SK-N-SH (cell line): ENCODE measurements at regions not wholly inside any gene's neighbourhood (a gene's known extent, or its start where the extent isn't known, plus 50 kb on each side); places are given as distances from the start of the nearest gene placed in this dataset.

Experiments used
- CTCF ChIA-PET: fragments of 300-600, 350-600 bp; formaldehyde crosslinking; extraction: SDS; loops from one replicate; lab custom pipeline; 2021; lab: Yijun Ruan, JAX
- POLR2A ChIA-PET: fragments of 350-600 bp; sonication (Branson Sonifier 250); formaldehyde crosslinking; extraction: SDS; loops from one replicate; lab custom pipeline; 2020; ENCODE audit warnings: antibody characterized with exemption, inconsistent platforms; lab: Yijun Ruan, JAX
- DNase-seq: peaks from one replicate; pipeline ENCODE4 v3.0.0; 2012
- H2AFZ ChIP-seq: fragments of 200-600 bp; sonication (generic); 2 replicates; pipeline ENCODE4 v1.8.1; 2016; ENCODE audit warnings: antibody characterized with exemption, mild to moderate bottlenecking, low read depth
- H3F3A ChIP-seq: fragments of 200-600 bp; sonication (generic); replicated peaks from 2 replicates; pipeline ENCODE3; 2016; ENCODE audit warnings: antibody characterized with exemption, mild to moderate bottlenecking; ENCODE audit not compliant: insufficient read depth
- H3K27ac ChIP-seq, 2 experiments: fragments of 200-500 bp in 1 of 2; fragments of 200-600 bp in 1 of 2; sonication (Bioruptor generic) in 1 of 2; sonication (generic), shearing (Covaris generic) in 1 of 2; 2 replicates each; pipeline versions ENCODE4 v1.5.1 to v1.6.1; 2014 to 2016; ENCODE audit warnings: low read depth in 2 of 2, inconsistent platforms in 1 of 2, low read length in 1 of 2, mild to moderate bottlenecking in 1 of 2, mixed read lengths in 1 of 2
- H3K27me3 ChIP-seq: fragments of 200-600 bp; sonication (generic), shearing (Covaris generic); 2 replicates; pipeline ENCODE4 v1.6.1; 2016; ENCODE audit warnings: mixed run types; ENCODE audit not compliant: insufficient read depth
- H3K36me3 ChIP-seq, 2 experiments: fragments of 200-500 bp in 1 of 2; fragments of 200-600 bp in 1 of 2; sonication (Bioruptor generic) in 1 of 2; sonication (generic) in 1 of 2; replicated peaks in 1 of 2; 2 replicates each; pipeline versions ENCODE3 to v1.5.1; 2014 to 2016; ENCODE audit warnings: low read length in 1 of 2, mild to moderate bottlenecking in 1 of 2; ENCODE audit not compliant: insufficient read depth in 2 of 2, control insufficient read depth in 1 of 2
- H3K4me1 ChIP-seq, 2 experiments: fragments of 200-500 bp in 1 of 2; fragments of 200-600 bp in 1 of 2; sonication (Bioruptor generic) in 1 of 2; sonication (generic), shearing (Covaris generic) in 1 of 2; 2 replicates each; pipeline versions ENCODE4 v1.5.1 to v1.6.1; 2014 to 2016; ENCODE audit warnings: low read depth in 1 of 2, low read length in 1 of 2, mixed run types in 1 of 2; ENCODE audit not compliant: insufficient read depth in 2 of 2, control insufficient read depth in 1 of 2
- H3K4me2 ChIP-seq: fragments of 200-600 bp; sonication (generic), shearing (Covaris generic); 2 replicates; pipeline ENCODE4 v1.6.1; 2017; ENCODE audit warnings: mixed run types
- H3K4me3 ChIP-seq, 2 experiments: fragments of 200-500 bp in 1 of 2; fragments of 200-600 bp in 1 of 2; sonication (Bioruptor generic) in 1 of 2; sonication (generic), shearing (Covaris generic) in 1 of 2; 2 replicates each; pipeline versions ENCODE4 v1.5.1 to v1.8.1; 2014 to 2016; ENCODE audit warnings: low read depth in 2 of 2, inconsistent platforms in 1 of 2, low read length in 1 of 2, mild to moderate bottlenecking in 1 of 2, mixed read lengths in 1 of 2, moderate library complexity in 1 of 2
- H3K79me2 ChIP-seq: fragments of 200-600 bp; sonication (generic); 2 replicates; pipeline ENCODE4 v1.8.1; 2017; ENCODE audit warnings: mild to moderate bottlenecking; ENCODE audit not compliant: insufficient read depth
- H3K9ac ChIP-seq: fragments of 200-600 bp; sonication (generic); 2 replicates; pipeline ENCODE4 v1.6.1; 2017; ENCODE audit warnings: mixed run types
- H3K9me2 ChIP-seq: fragments of 200-600 bp; sonication (generic); 2 replicates; pipeline ENCODE4 v1.6.1; 2017; ENCODE audit warnings: mixed run types
- H3K9me3 ChIP-seq: fragments of 200-600 bp; sonication (generic); 2 replicates; pipeline ENCODE4 v1.6.1; 2017; ENCODE audit warnings: mixed run types, mild to moderate bottlenecking, moderate library complexity
- H4K20me1 ChIP-seq: fragments of 200-600 bp; sonication (generic); 2 replicates; pipeline ENCODE4 v1.6.1; 2017; ENCODE audit warnings: mild to moderate bottlenecking, mixed run types; ENCODE audit not compliant: insufficient read depth
- ELF1 ChIP-seq: IDR thresholded peaks from 2 replicates; pipeline ENCODE4 v1.4.0; 2012
- EP300 ChIP-seq, 2 experiments: IDR thresholded peaks; 2 replicates each; pipeline versions ENCODE4 v1.4.0 to v1.6.1; 2012; ENCODE audit warnings: borderline replicate concordance in 1 of 2, low read depth in 1 of 2, low read length in 1 of 2
- FOSL2 ChIP-seq: IDR thresholded peaks from 2 replicates; pipeline ENCODE4 v1.4.0; 2012; ENCODE audit warnings: low read depth, mild to moderate bottlenecking, moderate library complexity, borderline replicate concordance
- FOXJ3 ChIP-seq: sonication (generic); formaldehyde crosslinking; IDR thresholded peaks from 2 replicates; pipeline ENCODE4 v1.5.1; 2020; ENCODE audit warnings: mild to moderate bottlenecking, missing genetic modification reagents
- FOXM1 ChIP-seq: IDR thresholded peaks from 2 replicates; pipeline ENCODE4 v1.4.0; 2012; ENCODE audit warnings: low read depth, mild to moderate bottlenecking
- GABPA ChIP-seq: IDR thresholded peaks from 2 replicates; pipeline ENCODE4 v1.4.0; 2012; ENCODE audit warnings: low read depth, mild to moderate bottlenecking
- GATA2 ChIP-seq: sonication (generic); formaldehyde crosslinking; IDR thresholded peaks from 2 replicates; pipeline ENCODE4 v1.5.0; 2020; ENCODE audit warnings: mild to moderate bottlenecking, missing genetic modification reagents
- NFIC ChIP-seq: IDR thresholded peaks from 2 replicates; pipeline ENCODE4 v1.4.0; 2012; ENCODE audit warnings: borderline replicate concordance
- PBX3 ChIP-seq: IDR thresholded peaks from 2 replicates; pipeline ENCODE4; 2012
- POLR2AphosphoS5 ChIP-seq: IDR thresholded peaks from 2 replicates; pipeline ENCODE4 v1.6.1; 2012; ENCODE audit warnings: low read depth, low read length
- RAD21 ChIP-seq: IDR thresholded peaks from 2 replicates; pipeline ENCODE4 v1.6.1; 2012; ENCODE audit warnings: mild to moderate bottlenecking, low read length
- RXRA ChIP-seq: IDR thresholded peaks from 2 replicates; pipeline ENCODE4 v1.4.0; 2012; ENCODE audit warnings: low read depth, mild to moderate bottlenecking, borderline replicate concordance
- SIN3A ChIP-seq: IDR thresholded peaks from 2 replicates; pipeline ENCODE4 v1.6.1; 2012; ENCODE audit warnings: low read depth, mild to moderate bottlenecking, low read length, moderate library complexity, borderline replicate concordance
- TEAD4 ChIP-seq: IDR thresholded peaks from 2 replicates; pipeline ENCODE4 v1.4.0; 2012; ENCODE audit warnings: mild to moderate bottlenecking, borderline replicate concordance; ENCODE audit not compliant: insufficient read depth
- WGBS: methylation state at CpG from one replicate; pipeline ENCODE4 v1.1.6; 2017; ENCODE audit warnings: low lambda C conversion rate; 5-methylcytosine and 5-hydroxymethylcytosine counted together
- TF ChIP-seq, protein P1 (sequence below): IDR thresholded peaks from 2 replicates; pipeline ENCODE4 v1.4.0; 2012; ENCODE audit warnings: low read depth, borderline replicate concordance
- TF ChIP-seq, protein P2 (sequence below): IDR thresholded peaks from 2 replicates; pipeline ENCODE4 v1.4.0; 2012; ENCODE audit warnings: low read depth, borderline replicate concordance

DNA sequence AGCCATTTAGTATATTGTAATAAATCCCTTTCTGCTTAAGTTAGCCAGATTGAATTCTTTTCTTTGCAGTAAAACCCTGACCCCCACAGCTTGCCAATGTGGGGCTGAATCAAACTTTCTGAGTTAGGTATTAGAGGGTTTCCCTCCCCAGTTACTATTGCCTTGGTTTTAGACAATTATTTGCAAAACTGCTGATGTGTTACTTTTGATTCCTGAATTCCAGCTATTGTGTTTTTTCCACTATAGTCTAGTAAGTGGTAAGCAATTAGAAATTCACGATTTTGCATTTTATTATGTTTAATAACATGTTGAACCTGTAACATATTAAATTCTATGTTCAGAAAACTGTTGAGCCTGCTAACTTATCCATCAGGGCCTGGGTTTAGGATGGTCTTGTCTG, 391.5 kb downstream of the DLEU7 start:
- WGBS: 76% methylated on average over 1 of the region's 1 CpG
- Histone ChIP-seq H3K4me1 (no peaks in the 10 kb centered on the region; a peak in 1 of 4 replicates), H3F3A (no peaks in the 10 kb centered on the region), H3K79me2 (no peaks in the 10 kb centered on the region), H2AFZ (no peak overlapping the region), H3K9me3 (no peaks in the 10 kb centered on the region), H3K4me2 (no peak overlapping the region), H4K20me1 (no peaks in the 10 kb centered on the region), H3K4me3 (no peak overlapping the region), H3K27ac (no peak overlapping the region), H3K9ac (no peak overlapping the region), H3K36me3 (no peaks in the 10 kb centered on the region), H3K27me3 (no peaks in the 10 kb centered on the region), H3K9me2 (no peaks in the 10 kb centered on the region)
- ChIA-PET CTCF (no interaction called here), POLR2A (no interaction called here)
- DNase-seq: no peak
- TF ChIP-seq RAD21: no peak
- TF ChIP-seq GATA2: no peak
- no peak for TF ChIP-seq NFIC
- no peak for TF ChIP-seq SIN3A
- TF ChIP-seq, protein P1, sequence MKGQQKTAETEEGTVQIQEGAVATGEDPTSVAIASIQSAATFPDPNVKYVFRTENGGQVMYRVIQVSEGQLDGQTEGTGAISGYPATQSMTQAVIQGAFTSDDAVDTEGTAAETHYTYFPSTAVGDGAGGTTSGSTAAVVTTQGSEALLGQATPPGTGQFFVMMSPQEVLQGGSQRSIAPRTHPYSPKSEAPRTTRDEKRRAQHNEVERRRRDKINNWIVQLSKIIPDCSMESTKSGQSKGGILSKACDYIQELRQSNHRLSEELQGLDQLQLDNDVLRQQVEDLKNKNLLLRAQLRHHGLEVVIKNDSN: no peak
- no peak for TF ChIP-seq POLR2AphosphoS5
- no peak for TF ChIP-seq RXRA
- no peak for TF ChIP-seq FOXM1
- TF ChIP-seq, protein P2, sequence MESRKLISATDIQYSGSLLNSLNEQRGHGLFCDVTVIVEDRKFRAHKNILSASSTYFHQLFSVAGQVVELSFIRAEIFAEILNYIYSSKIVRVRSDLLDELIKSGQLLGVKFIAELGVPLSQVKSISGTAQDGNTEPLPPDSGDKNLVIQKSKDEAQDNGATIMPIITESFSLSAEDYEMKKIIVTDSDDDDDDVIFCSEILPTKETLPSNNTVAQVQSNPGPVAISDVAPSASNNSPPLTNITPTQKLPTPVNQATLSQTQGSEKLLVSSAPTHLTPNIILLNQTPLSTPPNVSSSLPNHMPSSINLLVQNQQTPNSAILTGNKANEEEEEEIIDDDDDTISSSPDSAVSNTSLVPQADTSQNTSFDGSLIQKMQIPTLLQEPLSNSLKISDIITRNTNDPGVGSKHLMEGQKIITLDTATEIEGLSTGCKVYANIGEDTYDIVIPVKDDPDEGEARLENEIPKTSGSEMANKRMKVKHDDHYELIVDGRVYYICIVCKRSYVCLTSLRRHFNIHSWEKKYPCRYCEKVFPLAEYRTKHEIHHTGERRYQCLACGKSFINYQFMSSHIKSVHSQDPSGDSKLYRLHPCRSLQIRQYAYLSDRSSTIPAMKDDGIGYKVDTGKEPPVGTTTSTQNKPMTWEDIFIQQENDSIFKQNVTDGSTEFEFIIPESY: no peak

- Histone ChIP-seq H3K9me3 (no peaks in the 10 kb centered on the region), H3K4me2 (no peak overlapping the region), H3F3A (no peaks in the 10 kb centered on the region), H3K79me2 (no peaks in the 10 kb centered on the region), H3K4me3 (no peak overlapping the region), H3K27ac (no peak overlapping the region), H3K9me2 (no peaks in the 10 kb centered on the region), H3K27me3 (no peaks in the 10 kb centered on the region), H4K20me1 (no peaks in the 10 kb centered on the region), H3K9ac (no peak overlapping the region), H2AFZ (no peak overlapping the region), H3K36me3 (no peaks in the 10 kb centered on the region), H3K4me1 (no peaks in the 10 kb centered on the region; a peak in 1 of 4 replicates)
- TF ChIP-seq FOXJ3 (CRISPR knock-in tag) (no peak), PBX3 (no peak), ELF1 (no peak), EP300 (IDR thresholded peaks at IDR 0.05; ENCODE audit: borderline replicate concordance in 1 of 2, low read depth in 1 of 2, low read length in 1 of 2) (no peak), TEAD4 (no peak), FOSL2 (no peak), SIN3A (no peak), GABPA (no peak), GATA2 (no peak)
- TF ChIP-seq, protein P2: no peak
- ChIA-PET POLR2A (no interaction called here), CTCF (no interaction called here)
- WGBS: 86% methylated on average over 2 of the region's 2 CpGs
- no peak for DNase-seq
Observed at GRCh38 chr13:50452756-50453155, 390.7 kb downstream of the DLEU7 start.
